Omental fat pad (tissue), 3 donors: ENCODE measurements at regions not wholly inside any gene's neighbourhood (a gene's known extent, or its start where the extent isn't known, plus 50 kb on each side); places are given as distances from the start of the nearest gene placed in this dataset.

Experiments
- ATAC-seq: fragments of 150-250 bp; one replicate; pipeline ENCODE4 v1.9.1; 2016; ENCODE audit warnings: mild to moderate bottlenecking, moderate library complexity; ENCODE audit not compliant: low FRiP score
- DNase-seq: peaks from one replicate; pipeline ENCODE4 v3.0.0-alpha.2; 2019; ENCODE audit warnings: low spot score
- TF ChIP-seq, protein P1 (sequence below), 3 donors: fragments of 450-650 bp; IDR thresholded peaks; one replicate each; pipeline ENCODE4 v1.5.1; 2016 to 2017; ENCODE audit warnings: antibody characterized with exemption in 3 of 3, mild to moderate bottlenecking in 3 of 3, moderate library complexity in 2 of 3

GRCh38 chr10:88200312-88201032 is 337.0 kb downstream of the PTEN start:
- TF ChIP-seq, protein P1, sequence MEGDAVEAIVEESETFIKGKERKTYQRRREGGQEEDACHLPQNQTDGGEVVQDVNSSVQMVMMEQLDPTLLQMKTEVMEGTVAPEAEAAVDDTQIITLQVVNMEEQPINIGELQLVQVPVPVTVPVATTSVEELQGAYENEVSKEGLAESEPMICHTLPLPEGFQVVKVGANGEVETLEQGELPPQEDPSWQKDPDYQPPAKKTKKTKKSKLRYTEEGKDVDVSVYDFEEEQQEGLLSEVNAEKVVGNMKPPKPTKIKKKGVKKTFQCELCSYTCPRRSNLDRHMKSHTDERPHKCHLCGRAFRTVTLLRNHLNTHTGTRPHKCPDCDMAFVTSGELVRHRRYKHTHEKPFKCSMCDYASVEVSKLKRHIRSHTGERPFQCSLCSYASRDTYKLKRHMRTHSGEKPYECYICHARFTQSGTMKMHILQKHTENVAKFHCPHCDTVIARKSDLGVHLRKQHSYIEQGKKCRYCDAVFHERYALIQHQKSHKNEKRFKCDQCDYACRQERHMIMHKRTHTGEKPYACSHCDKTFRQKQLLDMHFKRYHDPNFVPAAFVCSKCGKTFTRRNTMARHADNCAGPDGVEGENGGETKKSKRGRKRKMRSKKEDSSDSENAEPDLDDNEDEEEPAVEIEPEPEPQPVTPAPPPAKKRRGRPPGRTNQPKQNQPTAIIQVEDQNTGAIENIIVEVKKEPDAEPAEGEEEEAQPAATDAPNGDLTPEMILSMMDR (IDR thresholded peaks at IDR 0.05), result no peak
- no peak for ATAC-seq

DNA sequence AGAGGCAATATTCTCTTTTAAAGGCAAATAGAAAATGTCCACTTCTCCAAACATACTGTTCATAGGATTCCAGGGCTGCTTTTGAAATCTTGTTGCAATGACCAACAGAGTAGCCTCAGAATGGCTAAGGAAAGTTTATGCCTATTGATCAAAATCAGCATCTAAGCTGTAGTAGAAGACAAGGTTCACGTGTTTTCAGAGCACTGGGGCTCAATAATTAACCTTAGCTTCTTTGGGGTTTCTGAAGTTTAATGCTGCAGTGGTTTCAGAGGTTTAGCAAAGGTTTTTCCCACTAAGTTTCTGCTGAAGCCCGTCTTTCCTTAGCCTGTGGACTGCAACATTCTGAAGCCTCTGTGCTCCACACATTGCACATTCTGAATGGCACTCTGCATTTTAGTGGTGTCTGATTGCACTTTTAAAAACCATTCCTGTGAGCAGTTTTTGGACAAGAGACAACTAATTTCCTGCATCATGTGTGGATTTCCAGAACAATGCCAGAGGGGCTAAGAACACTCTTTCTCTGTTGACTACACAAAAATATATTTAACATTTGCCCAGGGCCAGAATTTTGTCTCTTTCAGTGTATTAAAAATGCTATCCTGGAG is 342.5 kb downstream of the PTEN start:
- DNase-seq (no peak), ATAC-seq (no peak)
- TF ChIP-seq, protein P1 (IDR thresholded peaks at IDR 0.05), result no peak

More at GRCh38 chr10:88200312-88201032, 337.0 kb downstream of the PTEN start:
- DNase-seq, result no peak

DNA sequence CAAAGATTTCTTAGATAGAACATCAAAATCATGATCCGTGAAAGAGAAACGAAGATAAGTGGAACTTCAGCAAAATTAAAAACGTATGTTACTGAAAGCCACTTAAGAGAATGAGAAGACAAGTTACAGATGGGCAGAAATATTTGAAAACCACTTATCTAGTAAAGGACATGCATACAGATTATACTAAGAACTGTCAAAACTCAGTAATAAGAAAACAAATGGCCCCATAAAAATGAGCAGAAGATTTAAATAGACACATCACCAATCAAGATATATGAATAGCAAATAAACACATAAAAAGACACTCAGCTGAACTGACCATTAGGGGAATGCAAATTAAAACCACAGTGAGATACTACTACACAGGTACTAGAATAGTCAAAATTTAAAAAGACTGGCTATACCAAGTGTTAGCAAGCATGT is 343.7 kb downstream of the PTEN start:
- TF ChIP-seq, protein P1 (IDR thresholded peaks at IDR 0.05), result no peak
- no peak for DNase-seq
- no peak for ATAC-seq

GRCh38 chr10:88209231-88209630 is 345.8 kb downstream of the PTEN start:
- no peak for ATAC-seq
- TF ChIP-seq, protein P1 (IDR thresholded peaks at IDR 0.05), result no peak
- no peak for DNase-seq

DNA sequence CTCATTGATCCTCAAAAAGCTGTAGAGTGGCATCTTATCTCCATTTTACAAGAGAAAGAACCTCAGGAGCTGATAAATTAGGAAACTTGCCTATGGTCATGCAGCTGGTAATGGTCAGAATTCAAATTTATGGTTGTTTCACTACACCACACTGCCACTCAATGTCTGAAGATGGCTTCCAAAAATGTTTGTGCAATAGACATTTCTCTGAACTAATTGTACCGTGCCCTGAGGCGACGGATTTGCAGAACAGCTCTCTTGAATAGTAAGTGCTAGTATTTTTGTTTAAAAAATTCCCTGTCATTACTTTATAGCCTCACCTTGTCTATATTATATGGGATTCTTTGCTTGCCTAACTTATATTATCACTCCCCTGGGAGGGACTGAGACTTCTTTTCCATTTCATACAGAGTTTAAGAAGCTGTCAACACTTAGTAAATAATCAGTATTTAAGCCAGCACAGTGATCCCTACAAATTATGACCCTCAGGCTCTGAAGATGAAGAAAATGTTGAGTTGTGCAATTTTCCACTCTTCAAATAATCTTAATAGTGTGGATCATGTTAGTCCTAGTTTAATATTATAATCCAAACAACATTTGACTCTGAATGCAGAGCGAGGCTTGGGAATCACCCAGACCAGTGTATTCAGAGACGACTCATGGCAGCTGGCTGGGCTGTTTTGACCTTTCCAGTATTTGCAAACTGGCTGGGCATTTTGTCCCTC is 346.6 kb downstream of the PTEN start:
- no peak for DNase-seq
- no peak for ATAC-seq
- TF ChIP-seq, protein P1 (IDR thresholded peaks at IDR 0.05), result no peak

DNA sequence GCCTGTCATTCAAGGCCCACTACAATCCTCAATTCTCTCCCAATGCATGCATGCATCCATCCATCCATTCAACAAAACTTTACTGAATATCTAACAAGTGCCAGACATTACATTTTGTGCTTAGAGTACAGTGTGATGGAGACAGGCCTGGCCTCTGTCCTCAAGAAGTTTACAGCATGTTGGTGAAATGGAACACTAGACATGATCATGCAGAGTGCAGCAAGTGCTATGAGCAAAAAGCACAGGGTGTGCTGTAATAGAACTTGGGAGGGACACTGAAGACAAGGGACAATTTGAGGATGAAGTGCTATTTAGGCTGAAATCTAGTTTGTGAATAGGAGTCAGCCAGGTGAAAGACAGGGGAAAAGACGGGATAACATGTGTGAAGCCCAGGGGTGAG is 347.8 kb downstream of the PTEN start:
- ATAC-seq, result no peak
- TF ChIP-seq, protein P1 (IDR thresholded peaks at IDR 0.05), result no peak
- no peak for DNase-seq
